Activated T-cell treated with anti-CD3 and anti-CD28 coated beads, Interleukin-2, amount 50 U/mL, for 1 hour (primary cell): ENCODE measurements at regions not wholly inside any gene's neighbourhood (a gene's known extent, or its start where the extent isn't known, plus 50 kb on each side); places are given as distances from the start of the nearest gene placed in this dataset.
A peak's percentile ranks its signal among the peaks of the same experiment; 100 is the strongest.
"Not testable (repeated sequence)": the region's sequence is repeated elsewhere in the genome, so short reads cannot be mapped to it uniquely, and the experiment has no call there.

Source experiments
- DNase-seq: peaks from one replicate; pipeline ENCODE4 v3.0.0-alpha.2; 2020

- DNase-seq: not testable (repeated sequence)
These were observed 64.4 kb downstream of the KLRB1 start for GRCh38 chr12:9543341-9543740.

DNA sequence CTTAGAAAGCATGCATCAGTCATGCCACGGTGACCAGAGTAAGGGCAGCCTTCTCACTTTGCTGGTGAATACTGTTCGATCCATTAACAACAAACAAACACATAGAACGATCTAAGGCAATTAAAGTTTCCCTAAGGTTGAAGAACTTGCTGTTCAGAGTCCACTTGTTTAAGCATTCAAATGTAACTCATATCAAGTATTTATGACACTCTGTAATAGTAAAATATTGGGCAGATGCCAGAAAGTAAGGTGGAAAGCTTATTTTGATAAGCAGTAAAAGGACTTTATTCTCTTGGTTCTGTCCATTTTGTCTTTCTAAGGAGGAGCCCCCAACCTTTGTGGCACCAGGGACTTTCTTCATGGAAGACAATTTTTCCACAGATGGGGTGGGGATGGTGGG, 64.9 kb downstream of the KLRB1 start:
- DNase-seq: not testable (repeated sequence)

GRCh38 chr12:9515925-9516324, 91.8 kb downstream of the KLRB1 start:
- DNase-seq: not testable (repeated sequence)

GRCh38 chr12:9512695-9513094, 95.0 kb downstream of the KLRB1 start:
- DNase-seq: not testable (repeated sequence)

DNA sequence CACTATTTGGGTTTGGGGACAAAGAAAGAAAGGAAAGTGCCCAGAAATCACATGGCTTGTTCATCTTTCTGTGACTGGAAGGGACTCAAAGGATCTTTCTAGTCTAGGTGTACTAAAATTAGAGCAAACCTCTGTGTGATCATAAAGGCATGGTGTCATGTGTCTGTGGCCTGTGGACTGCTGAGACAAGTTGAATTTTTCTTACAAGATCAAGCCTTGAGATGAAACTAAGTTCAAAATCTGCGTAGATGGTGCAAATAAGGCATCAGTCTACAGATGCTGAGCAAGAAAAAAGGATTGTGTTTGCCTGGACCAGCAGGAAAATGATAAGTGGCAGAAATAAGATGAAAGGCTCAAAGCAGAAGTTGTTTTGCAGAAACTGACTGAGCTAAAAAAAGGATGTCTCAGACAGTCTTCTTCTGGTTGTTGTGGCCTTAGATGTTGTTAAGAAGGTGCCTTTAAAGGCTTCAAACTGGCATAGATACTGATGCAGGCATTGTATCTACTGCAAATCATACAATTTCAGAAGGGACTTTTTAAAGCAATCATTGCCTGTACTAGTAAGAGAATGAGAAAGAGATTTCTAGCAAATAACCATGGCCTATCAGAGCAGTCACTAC, 97.2 kb downstream of the KLRB1 start:
- DNase-seq: not testable (repeated sequence)

DNA sequence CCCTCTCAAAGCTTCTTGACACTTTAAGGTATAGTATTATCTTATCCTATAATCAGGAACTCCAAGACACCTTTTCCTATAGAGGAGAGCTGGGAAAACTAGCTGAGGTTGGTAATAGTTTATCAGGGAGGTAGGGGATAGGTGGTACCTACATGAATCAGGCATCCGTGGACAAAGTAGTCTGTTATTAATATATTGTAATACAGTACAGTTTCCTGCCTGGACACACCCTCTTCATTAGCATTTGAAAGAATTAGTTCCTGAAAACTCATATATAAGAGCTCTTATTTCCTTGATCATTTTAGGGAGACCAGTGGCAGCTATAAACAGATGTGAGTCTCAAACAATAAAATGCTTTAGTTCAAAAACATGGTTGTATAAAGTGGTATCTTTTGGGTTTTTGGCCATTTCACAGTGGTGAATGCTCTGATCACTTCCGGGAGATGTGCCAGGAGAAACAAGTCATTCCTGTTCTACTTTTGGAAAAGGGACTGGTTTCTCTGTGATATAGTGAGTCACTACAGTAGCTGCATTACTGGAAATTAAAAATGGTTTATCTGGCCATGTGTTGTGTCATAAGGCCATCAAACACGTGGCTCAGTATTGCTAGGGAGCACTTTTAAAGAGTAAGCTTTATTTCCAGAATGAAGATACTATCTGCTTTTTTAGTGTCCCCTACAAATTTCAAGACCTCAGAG, 98.1 kb downstream of the KLRB1 start:
- no peak for DNase-seq

GRCh38 chr12:9506746-9507145, 101.0 kb downstream of the KLRB1 start:
- DNase-seq: no peak

DNA sequence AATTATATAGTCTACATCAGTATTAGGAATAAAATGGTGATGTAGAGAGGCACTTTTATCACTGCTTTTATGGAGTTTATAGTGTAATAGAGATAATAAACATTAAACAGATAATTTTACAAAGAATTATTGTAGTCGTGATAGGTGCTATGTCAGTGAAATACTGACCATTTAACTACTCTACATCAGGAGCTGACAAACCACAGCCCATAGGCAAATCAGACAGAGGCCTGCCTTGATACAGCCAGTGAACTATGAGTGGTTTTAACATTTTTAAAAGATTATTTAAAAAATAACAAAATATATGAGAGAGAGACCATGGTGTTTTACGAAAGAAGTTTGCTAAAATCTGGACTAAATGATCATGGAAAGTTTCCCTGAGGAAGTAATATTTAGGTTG, 104.3 kb downstream of the KLRB1 start:
- DNase-seq: not testable (repeated sequence)

- not testable (repeated sequence) for DNase-seq
These were observed 104.9 kb downstream of the KLRB1 start for GRCh38 chr12:9502845-9503244.

DNA sequence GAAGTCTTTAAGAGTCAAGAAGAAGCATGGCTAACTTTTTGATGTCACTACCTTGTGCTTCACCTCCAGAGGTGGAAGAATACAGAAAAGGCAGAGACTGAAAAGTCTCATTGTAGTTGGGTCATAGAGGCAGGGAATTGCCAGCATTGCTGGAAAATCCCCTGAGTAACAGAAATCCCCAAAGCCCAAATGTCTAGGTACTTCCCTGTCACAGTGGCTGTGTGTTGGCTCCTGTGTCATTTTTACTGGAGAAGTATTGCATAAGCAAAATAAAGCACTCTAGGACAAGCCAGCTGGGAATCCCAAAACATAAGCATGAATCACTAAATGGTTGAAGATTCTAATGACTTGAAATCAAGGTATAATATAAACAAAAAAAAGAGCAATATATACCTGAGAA, 114.4 kb downstream of the KLRB1 start:
- DNase-seq: not testable (repeated sequence)

- not testable (repeated sequence) for DNase-seq
These were observed 126.4 kb downstream of the KLRB1 start for GRCh38 chr12:9481289-9481688.

DNA sequence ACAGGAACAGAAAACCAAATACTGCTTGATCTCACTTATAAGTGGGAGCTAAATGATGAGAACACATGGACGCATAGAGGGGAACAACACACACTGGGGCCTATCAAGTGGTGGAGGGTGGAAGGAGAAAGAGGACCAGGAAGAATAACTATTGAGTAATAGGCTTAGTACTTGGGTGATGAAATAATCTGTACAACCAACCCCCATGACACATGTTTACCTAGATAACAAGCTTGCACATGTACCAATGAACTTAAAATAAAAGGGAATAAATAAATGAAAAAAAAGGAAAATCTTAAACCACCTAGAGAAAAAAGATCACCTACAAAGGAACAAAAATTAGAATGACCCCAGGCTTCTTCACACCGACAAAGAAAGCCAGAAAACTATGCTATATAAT, 133.5 kb downstream of the KLRB1 start:
- not testable (repeated sequence) for DNase-seq

DNA sequence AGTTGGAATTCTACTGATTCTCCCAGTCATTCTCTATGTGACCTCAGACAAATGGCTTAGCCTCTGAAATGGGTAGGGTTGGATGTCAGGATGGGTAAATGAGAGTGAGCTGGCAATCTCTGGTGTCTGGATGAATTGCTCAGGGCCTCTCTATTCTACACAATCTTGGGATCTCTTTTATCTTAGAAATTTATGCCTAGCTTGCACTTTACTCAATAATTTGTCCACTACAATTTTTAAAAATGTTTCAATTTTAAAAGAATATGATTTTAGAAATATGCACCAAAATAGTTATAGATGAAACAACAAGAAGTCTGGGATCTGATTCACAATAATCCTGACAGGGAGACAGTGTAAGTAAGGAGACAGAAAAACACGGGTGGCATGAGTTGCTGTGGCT, 134.1 kb downstream of the KLRB1 start:
- DNase-seq: not testable (repeated sequence)

GRCh38 chr12:9471501-9471900, 136.2 kb downstream of the KLRB1 start:
- DNase-seq: not testable (repeated sequence)

- DNase-seq: not testable (repeated sequence)
These were observed 137.3 kb downstream of the KLRB1 start for GRCh38 chr12:9470367-9470766.

- not testable (repeated sequence) for DNase-seq
These were observed 137.8 kb downstream of the KLRB1 start for GRCh38 chr12:9469956-9470355.

- DNase-seq: not testable (repeated sequence)
These were observed 138.3 kb downstream of the KLRB1 start for GRCh38 chr12:9469463-9469862.

DNA sequence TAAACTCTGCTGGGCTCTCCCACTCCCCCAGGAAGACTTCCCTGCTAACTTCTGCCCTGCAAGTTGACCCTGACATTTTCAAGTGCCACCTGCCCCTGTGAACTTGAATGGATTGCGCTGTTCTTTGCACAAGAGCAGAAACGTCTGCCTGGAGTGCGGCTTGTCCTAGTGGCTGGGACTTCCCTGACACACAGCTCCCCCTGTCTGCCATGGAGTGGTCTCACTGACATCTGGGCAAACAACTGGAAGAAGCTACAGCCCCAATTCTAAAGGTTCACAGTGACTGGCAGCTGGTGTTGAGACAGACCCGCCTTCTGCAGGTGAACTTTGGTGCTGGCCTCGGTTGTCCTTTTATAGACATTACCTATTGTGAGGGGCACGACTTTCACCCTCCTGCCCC, 138.7 kb downstream of the KLRB1 start:
- DNase-seq: peak; percentile 30

- DNase-seq: not testable (repeated sequence)
These were observed 139.6 kb downstream of the KLRB1 start for GRCh38 chr12:9468144-9468543.

- DNase-seq: no peak
These were observed 143.3 kb downstream of the KLRB1 start for GRCh38 chr12:9464408-9464807.

DNA sequence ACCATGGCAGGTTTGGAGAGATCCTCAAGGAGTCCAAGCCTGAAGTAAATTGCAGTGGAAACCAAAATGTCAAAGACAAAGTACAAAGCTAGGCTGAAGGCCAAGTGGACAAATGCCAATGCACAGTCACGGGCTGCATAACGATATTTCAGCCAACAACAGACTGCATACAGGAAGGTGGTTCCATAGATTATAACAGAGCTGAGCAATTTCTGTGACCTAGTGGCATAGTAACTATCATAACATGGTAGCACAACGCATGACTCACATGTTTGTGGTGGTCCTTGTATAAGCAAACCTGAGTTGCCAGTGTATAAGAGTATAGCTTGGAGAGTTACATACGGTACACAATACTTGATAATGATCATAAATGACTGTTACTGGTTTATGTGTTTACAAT, 152.2 kb downstream of the KLRB1 start:
- DNase-seq: not testable (repeated sequence)

DNA sequence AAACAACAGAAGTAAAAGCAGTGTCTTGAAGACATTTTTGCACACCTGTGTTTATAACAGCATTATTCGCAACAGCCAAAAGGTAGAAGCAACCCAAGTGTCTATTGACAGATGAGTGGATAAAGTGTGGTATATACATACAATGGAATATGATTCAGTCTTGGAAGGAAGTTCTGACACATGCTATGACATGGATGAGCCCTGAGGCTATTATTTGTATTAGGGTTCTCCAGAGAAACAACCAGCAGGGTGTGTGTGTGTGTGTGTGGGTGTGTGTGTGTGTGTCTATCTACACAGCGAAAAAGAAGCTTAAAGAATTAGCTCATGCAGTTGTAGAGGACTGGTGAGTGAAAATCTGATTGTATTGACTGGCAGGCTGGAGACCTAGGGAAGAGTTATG, 153.7 kb downstream of the KLRB1 start:
- not testable (repeated sequence) for DNase-seq

DNA sequence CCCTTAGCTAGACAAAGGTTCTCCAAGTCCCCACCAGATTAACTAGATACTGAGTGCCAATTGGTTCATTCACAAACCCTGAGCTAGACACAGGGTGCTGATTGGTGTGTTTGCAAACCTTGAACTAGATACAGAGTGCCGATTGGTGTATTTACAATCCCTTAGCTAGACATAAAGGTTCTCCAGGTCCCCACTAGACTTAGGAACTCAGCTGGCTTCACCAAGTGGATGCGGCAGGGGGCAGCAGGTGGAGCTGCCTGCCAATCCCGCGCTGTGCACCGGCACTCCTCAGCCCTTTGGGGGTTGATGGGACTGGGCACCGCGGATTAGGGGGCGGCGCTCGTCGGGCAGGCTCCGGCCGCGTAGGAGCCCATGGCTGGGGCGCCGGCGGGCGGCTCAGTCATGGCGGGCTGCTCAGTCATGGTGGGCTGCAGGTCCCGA, 157.6 kb downstream of the KLRB1 start:
- DNase-seq: peak; percentile 49

GRCh38 chr12:9449657-9450126, 158.0 kb downstream of the KLRB1 start:
- not testable (repeated sequence) for DNase-seq
